GM19025 (cell line): ENCODE measurements at regions not wholly inside any gene's neighbourhood (a gene's known extent, or its start where the extent isn't known, plus 50 kb on each side); places are given as distances from the start of the nearest gene placed in this dataset.

Source experiments
- ATAC-seq: cut with Tn5 transposase; IDR thresholded peaks from one replicate; pipeline ENCODE4 v1.9.1; 2021; ENCODE audit warnings: mild to moderate bottlenecking, low read depth, moderate library complexity; ENCODE audit not compliant: unreplicated experiment

- no peak for ATAC-seq
Measured at GRCh38 chr3:107428051-107428858, 51.0 kb downstream of the CCDC54 start.

GRCh38 chr3:107429320-107430181, 52.3 kb downstream of the CCDC54 start:
- peak; percentile 44 for ATAC-seq

GRCh38 chr3:107430214-107430995, 53.2 kb downstream of the CCDC54 start:
- ATAC-seq = no peak

GRCh38 chr3:107430996-107431245, 53.7 kb downstream of the CCDC54 start:
- peak; percentile 14 for ATAC-seq

GRCh38 chr3:107431246-107432012, 54.2 kb downstream of the CCDC54 start:
- peak; percentile 68 for ATAC-seq

GRCh38 chr3:107432013-107432515, 54.8 kb downstream of the CCDC54 start:
- no peak for ATAC-seq

- no peak for ATAC-seq
Measured at GRCh38 chr3:107432646-107433045, 55.4 kb downstream of the CCDC54 start.

GRCh38 chr3:107436029-107436428, 58.8 kb downstream of the CCDC54 start:
- ATAC-seq = no peak

GRCh38 chr3:107438671-107439070, 61.4 kb downstream of the CCDC54 start:
- ATAC-seq = no peak

GRCh38 chr3:107441617-107442016, 64.4 kb downstream of the CCDC54 start:
- no peak for ATAC-seq

GRCh38 chr3:107443461-107443860, 66.2 kb downstream of the CCDC54 start:
- ATAC-seq = no peak

- ATAC-seq = no peak
Measured at GRCh38 chr3:107446706-107447105, 69.5 kb downstream of the CCDC54 start.

GRCh38 chr3:107450254-107450893, 72.4 kb upstream of the BBX start:
- ATAC-seq = no peak

GRCh38 chr3:107452436-107452835, 70.3 kb upstream of the BBX start:
- no peak for ATAC-seq

GRCh38 chr3:107453504-107453903, 69.3 kb upstream of the BBX start:
- no peak for ATAC-seq

GRCh38 chr3:107455621-107456020, 67.1 kb upstream of the BBX start:
- ATAC-seq = no peak

- ATAC-seq = no peak
Measured at GRCh38 chr3:107456501-107456900, 66.3 kb upstream of the BBX start.

GRCh38 chr3:107458871-107459270, 63.9 kb upstream of the BBX start:
- no peak for ATAC-seq

GRCh38 chr3:107461721-107462120, 61.0 kb upstream of the BBX start:
- ATAC-seq = no peak

GRCh38 chr3:107464037-107464436, 58.7 kb upstream of the BBX start:
- no peak for ATAC-seq
